Neural progenitor cell (in vitro differentiated cells): ENCODE measurements at regions not wholly inside any gene's neighbourhood (a gene's known extent, or its start where the extent isn't known, plus 50 kb on each side); places are given as distances from the start of the nearest gene placed in this dataset.

Source experiments
- EZH2phosphoT487 ChIP-seq: fragments of 200-600 bp; sonication (generic); IDR thresholded peaks from 2 replicates; pipeline ENCODE4 v1.6.1; 2017; ENCODE audit warnings: antibody characterized with exemption
- TF ChIP-seq, protein P1 (sequence below): fragments of 200-600 bp; sonication (generic); IDR thresholded peaks from 2 replicates; pipeline ENCODE4 v1.5.1; 2017; ENCODE audit warnings: antibody characterized with exemption, mild to moderate bottlenecking

DNA sequence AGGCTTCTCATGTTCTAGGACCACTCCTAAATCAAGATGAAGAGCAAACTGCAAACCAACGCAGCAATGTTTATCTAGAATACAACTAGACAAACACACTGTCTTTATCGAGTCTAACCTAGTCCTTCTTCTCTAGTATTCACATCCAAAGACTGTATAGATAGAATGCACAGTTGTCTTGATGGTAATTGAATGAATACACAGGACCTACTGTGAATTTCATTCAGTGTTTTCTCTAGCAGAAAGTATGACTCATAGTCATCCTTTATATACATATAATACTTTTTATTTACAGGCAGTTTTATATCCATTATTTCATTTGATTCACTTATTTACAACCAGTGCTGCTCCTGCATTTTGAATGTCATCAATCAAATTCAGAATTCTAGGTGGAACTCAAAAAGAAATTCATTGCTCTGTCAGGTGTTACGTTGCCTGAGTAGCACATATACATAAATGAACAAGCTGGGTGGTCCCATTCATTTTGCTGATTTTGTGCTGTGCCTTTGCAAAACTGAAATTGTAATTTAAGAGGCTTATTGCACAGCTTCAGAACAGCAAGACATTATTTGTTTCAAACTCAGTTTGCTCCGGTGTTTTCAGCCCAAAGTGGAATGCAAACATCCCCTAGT, 374.8 kb downstream of the EPHA4 start:
- TF ChIP-seq, protein P1, sequence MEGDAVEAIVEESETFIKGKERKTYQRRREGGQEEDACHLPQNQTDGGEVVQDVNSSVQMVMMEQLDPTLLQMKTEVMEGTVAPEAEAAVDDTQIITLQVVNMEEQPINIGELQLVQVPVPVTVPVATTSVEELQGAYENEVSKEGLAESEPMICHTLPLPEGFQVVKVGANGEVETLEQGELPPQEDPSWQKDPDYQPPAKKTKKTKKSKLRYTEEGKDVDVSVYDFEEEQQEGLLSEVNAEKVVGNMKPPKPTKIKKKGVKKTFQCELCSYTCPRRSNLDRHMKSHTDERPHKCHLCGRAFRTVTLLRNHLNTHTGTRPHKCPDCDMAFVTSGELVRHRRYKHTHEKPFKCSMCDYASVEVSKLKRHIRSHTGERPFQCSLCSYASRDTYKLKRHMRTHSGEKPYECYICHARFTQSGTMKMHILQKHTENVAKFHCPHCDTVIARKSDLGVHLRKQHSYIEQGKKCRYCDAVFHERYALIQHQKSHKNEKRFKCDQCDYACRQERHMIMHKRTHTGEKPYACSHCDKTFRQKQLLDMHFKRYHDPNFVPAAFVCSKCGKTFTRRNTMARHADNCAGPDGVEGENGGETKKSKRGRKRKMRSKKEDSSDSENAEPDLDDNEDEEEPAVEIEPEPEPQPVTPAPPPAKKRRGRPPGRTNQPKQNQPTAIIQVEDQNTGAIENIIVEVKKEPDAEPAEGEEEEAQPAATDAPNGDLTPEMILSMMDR = no peak
- no peak for TF ChIP-seq EZH2phosphoT487
